ENCODE measurements at regions not wholly inside any gene's neighbourhood (a gene's known extent, or its start where the extent isn't known, plus 50 kb on each side); places are given as distances from the start of the nearest gene placed in this dataset.
A peak's percentile ranks its signal among the peaks of the same experiment; 100 is the strongest.

GRCh38 chr1:4292861-4293260, 361.5 kb upstream of the AJAP1 start:
- Mint-ChIP-seq H3K4me1 (ENCODE audit: unreplicated experiment) (no peaks in the 10 kb centered on the region), H3K9me3 (ENCODE audit: unreplicated experiment) (peaks cover 51% of the 10 kb centered on the region), H3K27ac (ENCODE audit: unreplicated experiment) (no peak overlapping the region), H3K36me3 (ENCODE audit: low read depth, unreplicated experiment) (peaks cover 16% of the 10 kb centered on the region), H3K4me3 (ENCODE audit: unreplicated experiment) (no peak overlapping the region), H3K27me3 (ENCODE audit: unreplicated experiment) (peaks cover 10% of the 10 kb centered on the region)
- no peak for DNase-seq (ENCODE audit: low spot score)
- TF ChIP-seq CTCF (IDR thresholded peaks at IDR 0.05; ENCODE audit: unreplicated experiment): no peak

- no peak for TF ChIP-seq CTCF (IDR thresholded peaks at IDR 0.05; ENCODE audit: unreplicated experiment)
- Mint-ChIP-seq H3K4me1 (ENCODE audit: unreplicated experiment) (no peaks in the 10 kb centered on the region), H3K27me3 (ENCODE audit: unreplicated experiment) (peaks cover 16% of the 10 kb centered on the region), H3K9me3 (ENCODE audit: unreplicated experiment) (peaks cover 48% of the 10 kb centered on the region), H3K36me3 (ENCODE audit: low read depth, unreplicated experiment) (peaks cover 20% of the 10 kb centered on the region), H3K27ac (ENCODE audit: unreplicated experiment) (no peak overlapping the region), H3K4me3 (ENCODE audit: unreplicated experiment) (no peak overlapping the region)
- DNase-seq (ENCODE audit: low spot score): no peak
These were observed 355.9 kb upstream of the AJAP1 start for GRCh38 chr1:4298361-4299083.

GRCh38 chr1:4301007-4301406, 353.4 kb upstream of the AJAP1 start:
- Mint-ChIP-seq H3K27ac (ENCODE audit: unreplicated experiment) (peak overlapping the region; percentile 57), H3K4me3 (ENCODE audit: unreplicated experiment) (no peak overlapping the region), H3K27me3 (ENCODE audit: unreplicated experiment) (peaks cover 17% of the 10 kb centered on the region), H3K4me1 (ENCODE audit: unreplicated experiment) (no peaks in the 10 kb centered on the region), H3K36me3 (ENCODE audit: low read depth, unreplicated experiment) (peaks cover 19% of the 10 kb centered on the region), H3K9me3 (ENCODE audit: unreplicated experiment) (peaks cover 49% of the 10 kb centered on the region)
- no peak for DNase-seq (ENCODE audit: low spot score)
- TF ChIP-seq CTCF (IDR thresholded peaks at IDR 0.05; ENCODE audit: unreplicated experiment): no peak

- no peak for DNase-seq (ENCODE audit: low spot score)
- H3K27ac Mint-ChIP-seq (ENCODE audit: unreplicated experiment): no peak overlapping the region
- peaks cover 7% of the 10 kb centered on the region for H3K36me3 Mint-ChIP-seq (ENCODE audit: low read depth, unreplicated experiment)
- no peak for TF ChIP-seq CTCF (IDR thresholded peaks at IDR 0.05; ENCODE audit: unreplicated experiment)
- H3K4me1 Mint-ChIP-seq (ENCODE audit: unreplicated experiment): no peaks in the 10 kb centered on the region
- H3K4me3 Mint-ChIP-seq (ENCODE audit: unreplicated experiment): no peak overlapping the region
- H3K27me3 Mint-ChIP-seq (ENCODE audit: unreplicated experiment): peaks cover 10% of the 10 kb centered on the region
- peaks cover 43% of the 10 kb centered on the region for H3K9me3 Mint-ChIP-seq (ENCODE audit: unreplicated experiment)
These were observed 351.1 kb upstream of the AJAP1 start for GRCh38 chr1:4303303-4303702.

GRCh38 chr1:4305526-4306301, 348.7 kb upstream of the AJAP1 start:
- Mint-ChIP-seq H3K9me3 (ENCODE audit: unreplicated experiment) (peaks cover 31% of the 10 kb centered on the region), H3K4me1 (ENCODE audit: unreplicated experiment) (no peaks in the 10 kb centered on the region), H3K27ac (ENCODE audit: unreplicated experiment) (no peak overlapping the region), H3K4me3 (ENCODE audit: unreplicated experiment) (no peak overlapping the region), H3K27me3 (ENCODE audit: unreplicated experiment) (peaks cover 6% of the 10 kb centered on the region), H3K36me3 (ENCODE audit: low read depth, unreplicated experiment) (no peaks in the 10 kb centered on the region)
- DNase-seq (ENCODE audit: low spot score): no peak
- no peak for TF ChIP-seq CTCF (IDR thresholded peaks at IDR 0.05; ENCODE audit: unreplicated experiment)
